Muscle layer of colon (tissue), 2 donors: ENCODE measurements at regions not wholly inside any gene's neighbourhood (a gene's known extent, or its start where the extent isn't known, plus 50 kb on each side); places are given as distances from the start of the nearest gene placed in this dataset.

Experiments used
- H3K27ac ChIP-seq: one replicate; pipeline ENCODE4 v1.7.0; 2013; ENCODE audit warnings: low read depth, mild to moderate bottlenecking, low read length, moderate library complexity
- H3K27me3 ChIP-seq, 2 donors: one replicate each; pipeline ENCODE4 v1.7.0; 2013; ENCODE audit warnings: low read length in 2 of 2, mild to moderate bottlenecking in 2 of 2; ENCODE audit not compliant: insufficient read depth in 2 of 2, control insufficient read depth in 1 of 2
- H3K36me3 ChIP-seq: one replicate; pipeline ENCODE4 v1.7.0; 2013; ENCODE audit warnings: mild to moderate bottlenecking, low read length; ENCODE audit not compliant: insufficient read depth
- H3K4me1 ChIP-seq: one replicate; pipeline ENCODE4 v1.7.0; 2013; ENCODE audit warnings: mild to moderate bottlenecking, low read length; ENCODE audit not compliant: insufficient read depth
- H3K4me3 ChIP-seq, 2 donors: one replicate each; pipeline ENCODE4 v1.7.0; 2013; ENCODE audit warnings: low read length in 2 of 2, low read depth in 1 of 2, mild to moderate bottlenecking in 1 of 2, moderate library complexity in 1 of 2
- H3K9ac ChIP-seq: one replicate; pipeline ENCODE4 v1.7.0; 2013; ENCODE audit warnings: low read length
- H3K9me3 ChIP-seq: one replicate; pipeline ENCODE4 v1.7.0; 2013; ENCODE audit warnings: mild to moderate bottlenecking, low read length
- donor health status: abdominal sarcoma.
- donor health status: Adenocarcinoma of cecum.

GRCh38 chrX:39439906-39440798 is 638.9 kb downstream of the MID1IP1 start:
- H3K4me1 ChIP-seq, result peaks cover 11% of the 10 kb centered on the region
- no peak overlapping the region for H3K9ac ChIP-seq
- H3K4me3 ChIP-seq, result no peak overlapping the region
- no peaks in the 10 kb centered on the region for H3K36me3 ChIP-seq
- peaks cover 8% of the 10 kb centered on the region for H3K9me3 ChIP-seq
- no peak overlapping the region for H3K27ac ChIP-seq
- H3K27me3 ChIP-seq, result no peaks in the 10 kb centered on the region

- Histone ChIP-seq H3K36me3 (no peaks in the 10 kb centered on the region), H3K27me3 (no peaks in the 10 kb centered on the region), H3K27ac (no peak overlapping the region), H3K9ac (no peak overlapping the region), H3K9me3 (peaks cover 8% of the 10 kb centered on the region), H3K4me1 (peaks cover 11% of the 10 kb centered on the region), H3K4me3 (no peak overlapping the region)
Observed at GRCh38 chrX:39440799-39441284, 639.6 kb downstream of the MID1IP1 start.

GRCh38 chrX:39442332-39442731 is 641.1 kb downstream of the MID1IP1 start:
- no peak overlapping the region for H3K9ac ChIP-seq
- no peak overlapping the region for H3K4me3 ChIP-seq
- H3K9me3 ChIP-seq, result peaks cover 2% of the 10 kb centered on the region
- peaks cover 11% of the 10 kb centered on the region for H3K4me1 ChIP-seq
- no peaks in the 10 kb centered on the region for H3K36me3 ChIP-seq
- H3K27ac ChIP-seq, result no peak overlapping the region
- no peaks in the 10 kb centered on the region for H3K27me3 ChIP-seq

GRCh38 chrX:39443240-39443639 is 642.0 kb downstream of the MID1IP1 start:
- Histone ChIP-seq H3K9ac (no peak overlapping the region), H3K27me3 (no peaks in the 10 kb centered on the region), H3K4me3 (no peak overlapping the region), H3K36me3 (no peaks in the 10 kb centered on the region), H3K4me1 (peaks cover 11% of the 10 kb centered on the region), H3K9me3 (no peaks in the 10 kb centered on the region), H3K27ac (no peak overlapping the region)

- H3K9me3 ChIP-seq, result no peaks in the 10 kb centered on the region
- no peak overlapping the region for H3K4me3 ChIP-seq
Observed at GRCh38 chrX:39445336-39445735, 644.1 kb downstream of the MID1IP1 start.

GRCh38 chrX:39449352-39449751 is 648.1 kb downstream of the MID1IP1 start:
- Histone ChIP-seq H3K27me3 (no peaks in the 10 kb centered on the region), H3K27ac (no peak overlapping the region), H3K4me1 (no peaks in the 10 kb centered on the region), H3K9ac (no peak overlapping the region), H3K36me3 (no peaks in the 10 kb centered on the region), H3K9me3 (no peaks in the 10 kb centered on the region), H3K4me3 (no peak overlapping the region)

More at GRCh38 chrX:39445336-39445735, 644.1 kb downstream of the MID1IP1 start:
- Histone ChIP-seq H3K36me3 (no peaks in the 10 kb centered on the region), H3K27ac (no peak overlapping the region), H3K4me1 (peaks cover 2% of the 10 kb centered on the region), H3K9ac (no peak overlapping the region), H3K27me3 (no peaks in the 10 kb centered on the region)

DNA sequence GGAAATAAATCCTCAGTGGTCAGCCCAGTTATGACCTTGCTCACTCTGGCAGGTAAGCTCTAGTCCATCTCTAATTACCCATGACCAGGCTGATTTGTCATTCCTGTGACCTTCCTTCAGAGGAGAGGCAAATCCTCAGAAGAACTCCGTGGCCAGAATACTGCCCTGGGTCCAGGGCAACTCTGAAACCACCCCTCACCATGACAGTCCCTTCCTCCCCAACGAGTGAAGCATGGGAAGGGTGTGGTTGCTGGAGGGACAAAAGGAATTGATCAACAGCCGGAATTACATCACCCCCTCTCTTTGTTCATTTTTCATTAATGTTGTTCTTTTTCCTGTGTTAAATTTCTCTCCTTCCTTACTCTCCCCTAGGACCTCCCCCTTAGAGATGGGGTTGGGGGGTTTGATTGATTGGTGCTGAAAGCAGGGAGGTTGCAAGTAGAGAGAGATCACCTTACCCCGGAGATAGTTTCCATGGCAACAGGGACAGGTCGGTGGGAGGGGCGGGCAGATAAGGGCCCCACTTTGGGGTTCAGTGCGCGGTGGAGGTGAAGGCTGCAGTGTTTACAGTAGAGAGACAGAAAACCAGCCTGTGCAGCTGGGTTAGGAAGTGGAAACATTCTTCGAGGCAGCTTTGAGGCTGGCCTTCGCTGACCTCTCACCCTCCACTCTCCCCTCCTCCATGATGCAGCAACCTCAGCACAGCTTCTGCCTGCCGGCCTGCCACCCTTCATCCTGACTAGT is 647.4 kb downstream of the BCOR start:
- Histone ChIP-seq H3K4me1 (no peaks in the 10 kb centered on the region), H3K4me3 (no peak overlapping the region), H3K9ac (no peak overlapping the region), H3K27me3 (no peaks in the 10 kb centered on the region), H3K9me3 (no peaks in the 10 kb centered on the region), H3K27ac (no peak overlapping the region), H3K36me3 (no peaks in the 10 kb centered on the region)

DNA sequence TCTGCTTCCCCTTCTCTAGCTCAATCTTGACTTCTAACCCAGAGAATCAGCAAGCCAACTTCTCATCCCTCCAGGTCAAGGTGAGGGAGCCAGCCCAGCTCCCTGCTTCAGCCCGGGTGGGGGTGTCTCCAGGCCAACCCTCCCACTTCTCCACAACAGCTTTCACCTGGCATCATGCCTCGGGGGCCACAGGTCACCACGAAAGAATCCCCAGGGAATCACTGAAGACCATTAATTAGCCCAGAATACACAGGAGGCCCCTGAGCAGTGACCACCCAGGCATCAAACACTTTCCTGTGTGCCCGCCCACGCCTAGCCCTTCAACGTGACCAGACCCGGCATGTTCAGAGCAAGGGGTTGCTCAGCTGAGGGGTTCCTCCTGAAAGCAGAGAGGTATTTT is 646.7 kb downstream of the BCOR start:
- no peak overlapping the region for H3K27ac ChIP-seq
- H3K36me3 ChIP-seq, result no peaks in the 10 kb centered on the region
- no peak overlapping the region for H3K9ac ChIP-seq
- no peaks in the 10 kb centered on the region for H3K4me1 ChIP-seq
- H3K27me3 ChIP-seq, result no peaks in the 10 kb centered on the region
- H3K9me3 ChIP-seq, result no peaks in the 10 kb centered on the region
- no peak overlapping the region for H3K4me3 ChIP-seq

GRCh38 chrX:39452401-39452800 is 645.4 kb downstream of the BCOR start:
- H3K27me3 ChIP-seq, result no peaks in the 10 kb centered on the region
- no peak overlapping the region for H3K27ac ChIP-seq
- H3K9ac ChIP-seq, result no peak overlapping the region
- no peak overlapping the region for H3K4me3 ChIP-seq
- no peaks in the 10 kb centered on the region for H3K4me1 ChIP-seq
- H3K9me3 ChIP-seq, result no peaks in the 10 kb centered on the region
- no peaks in the 10 kb centered on the region for H3K36me3 ChIP-seq

GRCh38 chrX:39453889-39454621 is 643.7 kb downstream of the BCOR start:
- H3K9ac ChIP-seq, result no peak overlapping the region
- no peaks in the 10 kb centered on the region for H3K27me3 ChIP-seq
- no peak overlapping the region for H3K4me3 ChIP-seq
- H3K36me3 ChIP-seq, result no peaks in the 10 kb centered on the region
- no peak overlapping the region for H3K27ac ChIP-seq
- no peaks in the 10 kb centered on the region for H3K4me1 ChIP-seq
- H3K9me3 ChIP-seq, result no peaks in the 10 kb centered on the region
